Right renal cortex interstitium (tissue), 3 donors: ENCODE measurements at regions not wholly inside any gene's neighbourhood (a gene's known extent, or its start where the extent isn't known, plus 50 kb on each side); places are given as distances from the start of the nearest gene placed in this dataset.
"Not testable (repeated sequence)": the region's sequence is repeated elsewhere in the genome, so short reads cannot be mapped to it uniquely, and the experiment has no call there.

ENCODE experiments used
- DNase-seq, 3 donors: peaks; one replicate each; pipeline ENCODE4 v3.0.0-alpha.2; 2013; ENCODE audit warnings: low read depth in 3 of 3, low spot score in 2 of 3

DNA sequence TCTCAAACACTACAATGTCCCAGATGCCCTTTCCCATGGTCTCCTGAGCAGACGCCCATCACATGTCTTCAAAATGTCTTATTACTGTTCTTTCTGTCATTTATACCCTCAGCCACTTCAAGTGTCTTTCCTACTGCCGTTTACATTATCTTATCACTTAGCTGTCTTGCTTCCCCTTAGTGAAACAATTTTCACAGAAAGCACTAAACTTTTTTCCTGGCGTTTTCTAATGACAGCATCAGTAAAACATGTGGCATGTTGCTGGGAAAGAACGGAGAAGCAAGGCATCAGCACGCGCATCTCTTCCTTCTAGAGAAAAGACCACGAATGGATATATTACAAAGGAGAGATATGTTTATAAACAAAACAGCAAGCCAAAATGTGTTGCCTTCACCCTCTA, 189.7 kb upstream of the SLIT2 start:
- DNase-seq: no peak

- DNase-seq: no peak
Observed at GRCh38 chr4:20050768-20051167, 200.9 kb upstream of the SLIT2 start.

DNA sequence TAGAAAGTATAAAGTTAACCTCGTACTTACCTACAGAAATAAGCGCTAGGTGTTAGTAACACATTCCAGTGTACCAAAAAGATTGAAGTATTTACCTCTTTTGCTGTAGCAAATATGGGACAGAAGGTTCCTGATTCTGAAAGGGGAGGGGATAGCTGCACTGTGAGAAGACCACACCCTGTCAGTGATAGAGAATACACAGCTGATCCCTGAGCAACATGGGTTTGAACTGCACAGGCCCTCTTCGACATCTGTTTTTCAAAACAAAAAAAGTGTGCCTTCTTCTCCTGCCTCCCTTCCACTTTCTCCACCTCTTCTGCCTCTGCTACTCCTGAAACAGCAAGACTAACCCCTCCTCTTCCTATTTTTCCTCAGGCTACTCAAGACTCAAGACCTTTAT, 201.8 kb upstream of the SLIT2 start:
- no peak for DNase-seq

- DNase-seq: no peak
Observed at GRCh38 chr4:20046931-20047677, 204.6 kb upstream of the SLIT2 start.

DNA sequence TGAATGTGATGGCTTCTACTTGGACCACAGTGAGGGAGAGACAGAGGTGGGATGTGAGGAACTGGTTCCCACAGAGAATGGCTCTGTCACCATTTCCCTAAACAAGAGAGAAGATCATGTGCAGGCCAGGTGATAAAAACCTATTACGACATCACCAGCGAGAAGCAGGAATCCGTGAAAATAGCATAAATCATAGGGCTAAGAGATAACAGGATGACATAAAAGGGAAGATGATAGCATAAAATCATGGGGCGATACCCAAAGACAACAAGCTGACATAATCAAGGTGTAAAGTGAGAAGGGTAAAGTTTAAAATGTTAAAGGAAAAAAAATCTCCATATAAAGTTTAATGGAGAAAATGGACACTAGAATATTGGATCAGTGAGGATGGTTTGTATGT, 205.5 kb upstream of the SLIT2 start:
- DNase-seq: no peak

DNA sequence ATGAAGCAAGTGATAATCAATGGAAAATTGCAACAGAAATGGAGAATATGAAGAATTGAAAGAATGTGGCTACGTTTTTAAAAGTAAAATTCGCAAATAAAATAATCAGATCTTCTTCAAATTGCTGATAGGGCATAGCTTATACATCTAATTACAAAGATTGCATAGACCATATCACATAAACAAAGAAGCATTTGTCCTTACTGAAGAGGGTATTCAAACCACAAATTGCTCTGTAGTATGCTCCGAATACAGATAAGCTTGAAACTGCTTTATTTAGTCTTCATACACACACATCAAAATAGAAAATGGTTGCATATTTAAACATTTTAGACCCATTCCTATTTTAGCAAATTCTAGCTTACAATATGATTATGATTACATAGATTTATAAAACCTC, 206.7 kb upstream of the SLIT2 start:
- DNase-seq: no peak

GRCh38 chr4:20044502-20044911, 207.2 kb upstream of the SLIT2 start:
- no peak for DNase-seq

DNA sequence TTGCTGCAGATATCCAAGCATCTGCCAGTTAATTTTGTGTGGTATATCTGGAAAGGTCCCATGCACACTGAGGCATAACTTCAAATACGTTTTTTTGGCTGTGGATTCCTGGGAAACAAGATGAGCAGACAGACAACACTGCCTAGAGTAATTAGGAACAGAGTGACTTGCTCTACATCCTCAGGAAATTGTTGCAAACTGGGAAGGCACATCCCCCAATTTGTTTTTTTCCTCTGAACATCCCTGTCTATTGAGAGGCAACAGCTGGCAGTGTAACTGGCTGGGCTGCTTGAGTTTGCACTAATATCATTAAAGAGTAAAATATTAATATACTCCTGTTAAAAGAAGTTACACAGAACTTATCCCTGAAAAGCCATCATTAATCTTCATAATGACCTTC, 207.7 kb upstream of the SLIT2 start:
- peak in 2 of 3 donors; percentile 10 to 29 for DNase-seq

- no peak for DNase-seq
Observed at GRCh38 chr4:20042769-20043168, 208.9 kb upstream of the SLIT2 start.

GRCh38 chr4:20041839-20042407, 209.8 kb upstream of the SLIT2 start:
- DNase-seq: no peak

- DNase-seq: no peak
Observed at GRCh38 chr4:20037745-20038144, 214.0 kb upstream of the SLIT2 start.

- DNase-seq: no peak
Observed at GRCh38 chr4:20030108-20030507, 221.6 kb upstream of the SLIT2 start.

- DNase-seq: no peak
Observed at GRCh38 chr4:20028645-20029044, 223.1 kb upstream of the SLIT2 start.

DNA sequence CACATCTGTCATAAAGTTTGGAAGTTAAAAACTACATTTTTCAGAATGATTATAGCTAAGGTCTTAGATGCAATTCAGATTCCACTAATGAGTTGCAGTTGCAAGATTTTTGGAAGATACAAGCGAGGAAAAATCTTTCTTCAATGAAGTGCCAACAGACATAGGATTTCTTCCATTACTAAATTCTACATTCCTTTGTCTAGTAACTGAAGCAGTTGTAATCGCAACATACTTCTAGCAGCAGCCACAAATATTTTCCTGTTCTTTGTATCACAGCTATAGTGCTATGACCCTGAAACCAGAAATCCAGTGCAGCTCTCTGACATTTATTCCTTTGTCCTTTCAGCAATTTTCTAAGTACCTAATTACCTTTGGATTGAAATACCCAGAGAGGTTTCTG, 225.2 kb upstream of the SLIT2 start:
- DNase-seq: no peak

GRCh38 chr4:20022471-20022870, 229.2 kb upstream of the SLIT2 start:
- no peak for DNase-seq

DNA sequence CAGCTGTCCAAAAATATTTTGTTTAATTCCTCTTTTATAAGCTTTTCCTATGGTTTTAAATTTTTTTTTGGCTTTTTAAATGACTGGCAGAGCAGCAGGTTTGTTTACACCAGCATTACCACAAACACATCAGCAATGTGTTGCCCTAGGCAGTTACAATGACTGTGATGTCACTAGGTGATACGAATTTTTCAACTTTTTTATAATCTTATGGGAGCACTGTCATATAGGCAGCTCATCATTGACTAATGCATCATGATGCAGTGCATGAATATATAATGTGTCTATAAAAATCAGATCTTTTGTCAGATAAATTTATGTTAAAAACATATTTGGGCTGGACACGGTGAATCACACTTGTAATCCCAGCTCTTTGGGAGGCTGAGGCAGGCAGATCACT, 231.6 kb upstream of the SLIT2 start:
- no peak for DNase-seq

DNA sequence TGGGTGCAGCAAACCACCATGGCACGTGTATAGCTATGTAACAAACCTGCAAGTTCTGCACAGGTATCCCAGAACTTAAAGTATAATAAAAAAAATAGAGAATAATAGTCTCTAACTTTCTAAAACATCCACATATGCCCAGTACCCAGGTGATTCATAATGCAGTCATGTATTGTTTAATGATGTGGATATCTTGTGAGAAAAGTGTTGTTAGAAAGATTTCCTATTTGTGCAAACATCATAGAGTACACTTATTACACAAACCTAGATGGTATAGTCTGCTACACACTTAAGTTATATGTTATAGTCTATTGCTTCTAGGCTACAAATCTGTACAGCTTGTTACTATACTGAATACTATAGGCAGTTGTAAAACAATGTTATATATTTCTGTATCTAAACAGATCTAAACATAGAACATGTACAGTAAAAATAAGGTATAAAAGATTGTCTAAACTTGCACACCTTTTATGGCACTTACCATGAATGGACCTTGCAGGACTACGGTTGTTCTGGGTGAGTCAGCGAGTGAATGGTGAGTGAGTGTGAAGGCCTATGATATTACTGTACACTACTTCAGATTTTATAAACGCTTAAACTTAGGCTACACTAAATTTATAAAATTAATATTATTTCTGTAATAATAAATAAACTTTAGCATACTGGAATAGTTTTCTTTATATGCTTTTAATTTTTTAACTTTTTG, 232.2 kb upstream of the SLIT2 start:
- no peak for DNase-seq

DNA sequence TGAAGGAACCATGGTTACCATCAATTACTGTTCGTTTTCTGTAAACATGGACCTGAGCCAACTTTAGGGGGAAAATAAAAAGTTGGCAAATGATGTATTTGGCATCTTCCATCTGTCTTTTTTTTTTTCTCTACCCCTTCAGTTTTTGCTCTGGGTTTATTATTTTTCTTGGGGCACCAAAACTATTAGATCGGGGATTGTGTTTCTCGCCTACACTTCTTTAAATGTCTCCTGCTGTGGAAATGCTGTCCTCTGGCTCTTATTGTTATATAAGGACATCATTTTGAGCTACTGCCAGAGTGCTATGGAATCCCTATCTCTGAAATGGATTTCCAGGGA, 234.0 kb upstream of the SLIT2 start:
- DNase-seq: no peak

DNA sequence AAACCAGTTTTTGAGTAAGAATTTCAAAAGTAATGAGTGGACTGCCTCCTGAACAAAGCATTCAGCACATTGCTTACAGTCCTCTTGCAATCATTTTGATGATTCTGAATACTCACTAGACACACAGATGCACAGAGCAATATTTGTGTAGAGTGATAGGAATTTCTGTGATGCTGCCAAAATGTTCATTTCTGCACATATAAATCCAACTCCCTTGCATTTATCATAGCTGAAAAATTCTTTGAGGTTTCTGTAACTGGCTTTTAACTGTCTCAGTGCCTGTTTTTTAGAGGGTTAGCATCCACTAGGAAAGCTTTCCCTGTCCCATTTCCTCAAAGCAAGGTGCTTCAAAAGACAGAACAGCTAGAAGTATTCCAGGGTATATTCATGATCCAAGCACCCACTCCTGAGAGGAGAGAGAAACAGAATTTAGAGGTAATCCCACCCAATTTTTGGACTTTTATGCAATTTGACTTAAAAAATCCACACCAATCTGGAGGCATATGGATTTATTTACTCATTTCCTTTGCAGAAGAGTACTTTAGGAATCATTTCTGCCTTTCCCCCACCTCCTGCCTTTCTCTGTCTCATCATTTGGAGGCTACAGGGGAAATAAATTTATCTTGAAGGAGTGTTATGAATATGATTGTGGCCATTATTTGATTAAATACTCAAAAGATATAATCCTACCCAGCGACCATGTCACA, 234.5 kb upstream of the SLIT2 start:
- DNase-seq: no peak

DNA sequence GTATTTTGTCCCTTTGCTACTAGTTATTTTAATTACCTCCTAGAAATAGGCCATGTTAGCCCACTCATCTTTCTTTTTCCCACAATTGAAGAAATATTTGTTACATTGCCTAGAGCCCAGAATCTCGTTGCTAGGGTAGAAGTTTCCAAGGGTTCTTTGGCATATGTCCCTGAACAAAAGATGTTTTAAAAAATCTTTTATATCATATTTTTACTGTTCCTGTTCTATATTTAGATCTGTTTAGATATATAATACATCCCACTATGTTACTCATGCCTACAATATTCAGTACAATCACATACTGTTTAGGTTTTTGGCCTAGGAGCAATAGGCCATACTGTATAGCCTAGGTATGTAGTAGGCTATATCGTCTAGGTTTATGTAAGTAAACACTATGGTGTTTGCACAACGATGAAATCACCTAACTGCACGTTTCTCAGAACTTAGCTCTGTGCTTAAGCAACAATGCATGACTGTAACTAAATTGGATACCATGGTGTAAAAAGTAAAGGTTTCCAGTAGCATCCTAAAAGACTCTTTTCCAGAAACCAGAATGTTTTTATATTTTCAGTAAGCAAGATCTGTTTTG, 236.0 kb upstream of the SLIT2 start:
- no peak for DNase-seq

GRCh38 chr4:20003836-20004558, 247.7 kb upstream of the SLIT2 start:
- DNase-seq: not testable (repeated sequence)
